Activated T-helper 1 cell treated with anti-CD3 and anti-CD28 coated beads, Interleukin-2, amount 50 U/mL, for 16 hours (primary cell): ENCODE measurements at regions not wholly inside any gene's neighbourhood (a gene's known extent, or its start where the extent isn't known, plus 50 kb on each side); places are given as distances from the start of the nearest gene placed in this dataset.
A peak's percentile ranks its signal among the peaks of the same experiment; 100 is the strongest.
"Not testable (repeated sequence)": the region's sequence is repeated elsewhere in the genome, so short reads cannot be mapped to it uniquely, and the experiment has no call there.

Experiments
- DNase-seq, 2 donors: peaks; one replicate each; pipeline ENCODE4 v3.0.0-alpha.2; 2020; ENCODE audit warnings: low read depth in 1 of 2, low spot score in 1 of 2

DNA sequence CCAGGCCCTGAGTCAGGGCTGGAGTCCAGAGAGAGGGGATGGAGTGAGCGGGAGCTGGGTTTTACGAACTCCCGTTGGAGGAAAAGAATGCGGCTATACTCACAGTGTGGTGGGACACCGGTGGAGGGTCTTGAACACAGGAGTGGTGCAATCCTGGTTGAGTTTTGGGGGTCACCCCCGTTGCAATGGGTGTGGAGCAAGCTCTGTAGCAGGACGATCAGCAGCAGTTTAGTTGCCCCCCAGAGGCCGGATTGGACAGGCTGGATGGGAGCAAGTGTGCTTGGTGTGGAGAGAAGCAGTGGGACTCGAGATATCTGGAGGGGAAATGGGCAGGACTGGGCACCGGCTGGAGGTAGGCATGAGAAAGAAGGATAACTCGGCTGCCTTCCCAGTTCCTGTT, 72.3 kb upstream of the TWIST2 start:
- DNase-seq, result no peak

DNA sequence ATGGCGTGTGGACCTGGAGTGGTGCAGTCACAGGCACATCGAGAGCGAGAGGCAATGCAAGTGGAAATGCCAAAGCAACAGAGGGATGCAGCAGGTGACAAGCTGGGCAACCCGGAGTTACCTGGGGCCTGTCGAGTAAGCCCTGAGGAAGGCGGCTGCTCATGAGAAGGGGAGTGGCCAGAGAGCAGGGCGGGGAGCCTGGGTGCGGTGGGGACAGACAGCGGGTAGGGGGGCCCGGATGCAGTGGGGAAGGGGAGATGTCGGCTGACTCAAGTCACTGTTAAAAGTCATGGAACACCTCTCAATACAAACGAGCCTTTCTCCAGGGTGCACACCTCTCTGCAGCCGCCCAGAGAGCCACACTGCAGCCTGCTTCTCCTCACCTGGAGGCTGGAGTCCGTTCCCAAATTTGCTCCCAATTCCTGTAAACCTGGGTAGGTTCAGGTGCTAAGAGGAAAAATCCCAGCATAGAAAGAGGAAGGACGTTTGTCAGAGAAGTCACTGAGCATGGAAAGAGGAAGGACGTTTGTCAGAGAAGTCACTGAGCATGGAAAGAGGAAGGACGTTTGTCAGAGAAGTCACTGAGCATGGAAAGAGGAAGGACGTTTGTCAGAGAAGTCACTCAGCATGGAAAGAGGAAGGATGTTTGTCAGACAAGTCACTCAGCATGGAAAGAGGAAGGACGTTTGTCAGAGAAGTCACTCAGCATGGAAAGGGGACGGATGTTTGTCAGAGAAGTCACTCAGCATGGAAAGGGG, 71.7 kb upstream of the TWIST2 start:
- no peak for DNase-seq

GRCh38 chr2:238776761-238777046, 71.2 kb upstream of the TWIST2 start:
- DNase-seq, result not testable (repeated sequence)

- no peak for DNase-seq
Measured at GRCh38 chr2:238777369-238778067, 70.4 kb upstream of the TWIST2 start.

GRCh38 chr2:238784671-238785527, 63.0 kb upstream of the TWIST2 start:
- DNase-seq, result peak; percentile 21 to 30

DNA sequence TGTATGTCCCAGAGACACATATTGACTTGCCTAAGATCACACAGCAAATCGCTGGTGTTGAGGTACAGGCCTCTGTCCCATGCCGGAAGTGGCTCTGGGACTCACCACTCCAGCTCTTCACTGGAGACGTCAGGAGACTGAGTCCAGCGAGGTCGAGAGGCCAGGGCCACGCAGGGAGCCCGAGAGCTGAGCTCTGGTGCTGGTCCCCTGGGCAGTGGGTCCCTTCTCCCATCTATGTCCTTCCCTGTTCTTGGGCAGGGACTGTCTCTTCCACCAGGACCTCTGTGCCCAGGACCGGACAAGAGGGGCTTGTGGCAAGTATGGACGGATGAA, 62.4 kb upstream of the TWIST2 start:
- no peak for DNase-seq

GRCh38 chr2:238786379-238786778, 61.5 kb upstream of the TWIST2 start:
- no peak for DNase-seq

DNA sequence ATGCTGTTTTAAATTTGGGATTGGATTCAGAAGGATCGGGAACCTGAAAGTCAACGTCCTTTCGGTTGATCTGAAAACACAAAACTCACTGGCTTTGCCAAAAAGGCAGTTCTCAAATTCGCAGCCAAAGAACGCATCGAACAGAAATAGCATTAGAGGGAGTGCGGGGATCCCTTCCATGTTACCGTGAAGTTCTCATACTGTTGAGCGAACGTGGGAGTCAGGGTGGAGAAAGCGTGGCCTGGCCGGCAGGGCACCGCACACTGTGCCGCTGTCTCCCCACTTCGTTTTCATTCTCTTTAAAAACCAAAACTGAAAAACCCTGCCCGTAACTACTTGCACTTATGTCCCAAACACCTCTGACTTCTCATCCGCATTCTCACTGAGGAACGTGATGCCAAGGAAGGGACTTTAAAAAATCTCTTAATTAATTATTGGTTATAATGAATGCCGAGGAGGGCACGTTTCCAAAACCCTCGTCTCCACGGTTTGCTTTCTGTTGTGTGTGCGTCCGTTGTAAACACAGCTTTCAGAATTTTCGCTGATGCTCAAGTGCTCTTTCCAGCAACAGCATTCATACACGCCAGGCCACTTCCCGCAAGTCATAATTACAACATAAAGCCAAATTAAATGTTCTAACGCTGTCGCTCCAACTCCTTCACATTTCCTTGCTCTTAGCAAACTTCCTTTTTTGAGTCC, 60.9 kb upstream of the TWIST2 start:
- DNase-seq, result no peak

DNA sequence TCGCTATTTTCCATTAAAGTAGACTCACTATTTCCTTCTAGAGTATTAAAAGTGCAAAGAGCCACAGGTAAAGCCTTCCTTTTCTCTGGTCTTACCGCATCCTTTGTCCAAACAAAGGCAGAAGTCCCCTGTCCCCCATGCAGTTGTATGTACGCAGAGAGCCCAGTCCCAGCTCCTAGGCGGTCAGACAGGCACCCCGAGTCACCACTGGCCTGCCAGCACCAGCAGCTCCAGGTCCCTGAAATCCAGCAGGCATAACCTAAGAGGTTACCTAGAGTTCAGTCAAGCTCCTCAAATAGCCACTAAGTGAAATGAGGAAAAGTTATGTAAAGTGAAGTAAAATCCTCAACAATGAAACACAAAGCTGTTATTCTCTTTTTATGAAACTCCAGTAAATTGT, 60.4 kb upstream of the TWIST2 start:
- DNase-seq, result no peak

DNA sequence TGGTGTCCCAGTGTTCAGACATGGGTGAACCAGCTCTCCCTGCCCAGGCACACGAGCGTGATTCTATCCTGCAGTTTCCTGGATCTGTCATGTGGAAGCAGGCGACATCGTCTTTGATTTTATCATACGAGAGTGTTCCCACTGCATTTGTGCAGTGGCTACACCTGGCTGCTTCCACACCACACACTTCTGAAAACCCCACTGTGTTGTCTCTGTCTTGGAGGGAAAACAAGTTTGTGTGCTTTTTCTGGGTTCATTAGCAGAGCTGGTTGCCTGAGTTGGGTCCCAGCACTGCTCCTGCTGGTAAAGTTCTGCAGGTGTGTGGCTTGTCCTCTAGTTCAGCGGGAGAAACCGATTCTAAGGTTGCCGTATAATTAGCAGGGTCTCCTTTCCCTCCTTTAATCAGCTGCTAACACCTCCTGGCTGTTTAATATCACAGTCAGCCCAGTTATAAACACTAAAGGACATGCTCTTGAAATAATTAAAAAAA, 58.5 kb upstream of the TWIST2 start:
- no peak for DNase-seq

DNA sequence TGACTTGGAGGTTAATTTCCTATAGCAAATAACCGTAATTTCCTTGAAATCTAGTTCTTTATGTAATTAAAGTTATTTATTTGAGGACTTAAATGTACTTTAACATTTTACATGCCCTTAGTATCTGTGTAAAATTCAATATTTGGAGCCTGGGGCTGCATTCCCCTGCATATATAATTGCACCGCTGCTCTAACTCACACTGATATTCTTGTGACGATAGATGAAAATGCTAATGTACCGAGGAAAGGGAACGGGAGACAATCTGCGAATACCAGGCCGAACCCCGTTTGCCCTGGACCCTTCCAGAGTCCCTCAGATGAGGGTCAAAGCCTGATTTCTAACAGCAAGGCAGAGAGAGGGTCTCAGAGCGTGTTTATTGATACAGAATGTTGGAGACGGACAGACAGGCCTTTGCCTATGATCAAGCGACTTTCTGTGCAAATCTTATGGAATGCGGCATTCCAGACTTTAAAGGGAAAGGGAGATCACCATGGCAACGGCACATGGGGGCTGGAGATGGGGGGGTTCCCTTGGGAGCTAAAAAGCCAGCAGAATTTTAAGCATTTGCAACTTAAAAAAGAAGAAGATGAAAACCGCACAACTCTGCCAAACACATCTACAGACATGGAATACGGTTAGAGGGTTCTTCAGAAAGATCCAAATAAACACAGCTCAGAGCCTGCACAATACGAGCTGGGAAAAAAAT, 57.6 kb upstream of the TWIST2 start:
- DNase-seq, result no peak

DNA sequence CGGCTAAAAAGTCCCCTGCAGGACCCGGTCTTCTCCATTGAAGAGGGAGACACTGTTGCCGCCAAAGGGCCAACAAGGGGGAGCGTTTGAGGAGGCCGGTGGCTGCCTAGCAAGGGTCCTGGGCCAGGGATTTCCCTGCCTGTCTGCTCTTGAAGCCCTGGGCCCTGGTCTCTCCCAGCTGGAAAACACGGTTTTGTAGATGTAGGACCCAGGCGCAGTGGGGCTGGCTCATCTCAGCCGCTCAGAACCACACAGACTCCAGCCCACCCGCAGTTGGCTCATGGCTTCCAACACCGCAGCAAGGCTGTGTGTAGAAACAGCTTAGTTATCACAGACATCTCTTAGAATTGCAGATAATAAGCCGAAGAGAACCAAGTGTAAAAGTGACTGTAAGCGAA, 57.1 kb upstream of the TWIST2 start:
- no peak for DNase-seq

GRCh38 chr2:238791354-238791753, 56.5 kb upstream of the TWIST2 start:
- DNase-seq, result no peak

GRCh38 chr2:238793306-238793705, 54.6 kb upstream of the TWIST2 start:
- no peak for DNase-seq

DNA sequence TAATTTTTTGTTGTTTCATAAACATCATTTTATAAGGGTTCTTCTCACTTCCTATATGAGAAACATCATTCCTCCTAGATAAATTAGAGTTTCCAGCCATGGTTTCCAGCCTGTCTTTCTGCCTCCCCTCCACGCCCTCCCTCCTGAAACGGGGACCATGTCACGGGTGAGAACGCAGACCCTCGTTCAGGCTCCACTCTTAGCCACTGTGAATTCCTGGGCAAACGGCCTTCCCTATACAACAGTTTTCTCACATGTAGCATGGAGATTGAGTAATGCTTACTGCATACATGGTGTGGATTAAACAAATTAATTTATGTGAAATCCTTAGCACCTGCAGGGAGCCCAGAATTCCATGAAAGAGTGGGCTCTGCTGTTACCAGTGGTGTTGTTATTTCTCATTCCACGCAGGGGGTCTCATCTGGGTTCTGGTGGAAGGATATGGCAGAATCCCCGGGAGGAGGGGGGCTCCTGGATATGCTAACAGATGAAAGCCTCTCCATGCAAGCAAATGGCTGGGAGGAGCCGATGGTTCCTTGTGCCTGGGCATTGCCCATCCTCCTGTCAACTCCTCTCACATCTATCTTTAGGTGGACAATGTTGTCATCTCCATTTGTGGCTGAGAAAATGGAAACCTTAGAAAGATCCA, 54.0 kb upstream of the TWIST2 start:
- no peak for DNase-seq

DNA sequence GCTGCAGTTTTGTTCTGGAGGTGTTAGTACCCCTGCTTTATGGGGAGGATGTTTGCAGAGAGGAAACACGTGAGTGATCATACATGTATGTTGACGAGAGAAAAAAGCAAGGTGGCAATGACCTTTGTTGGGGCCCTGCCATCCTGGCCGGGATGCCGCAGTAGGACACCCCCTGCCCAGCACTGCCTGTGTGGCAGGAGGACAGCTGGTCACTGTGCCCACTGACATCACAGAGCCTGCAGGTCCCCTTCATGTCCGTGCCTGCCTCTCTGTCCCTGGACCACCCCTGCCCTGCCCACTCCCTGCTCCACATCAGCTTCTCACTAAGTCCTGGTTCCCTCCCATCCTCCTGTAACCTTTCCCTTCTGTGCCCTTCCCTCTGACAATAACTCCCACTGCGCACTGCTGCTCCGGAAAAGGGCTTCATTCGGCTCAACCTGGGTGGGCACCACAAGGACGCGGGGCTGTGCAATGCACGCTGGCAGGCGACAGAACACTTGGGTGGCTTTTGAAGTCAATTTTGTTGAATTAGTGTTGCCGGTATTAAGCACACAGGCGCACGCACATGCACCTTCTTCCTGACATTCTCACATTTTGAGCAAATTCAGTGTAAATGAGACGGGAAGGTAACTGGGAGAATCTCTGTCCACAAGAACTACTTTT, 51.5 kb upstream of the TWIST2 start:
- no peak for DNase-seq

DNA sequence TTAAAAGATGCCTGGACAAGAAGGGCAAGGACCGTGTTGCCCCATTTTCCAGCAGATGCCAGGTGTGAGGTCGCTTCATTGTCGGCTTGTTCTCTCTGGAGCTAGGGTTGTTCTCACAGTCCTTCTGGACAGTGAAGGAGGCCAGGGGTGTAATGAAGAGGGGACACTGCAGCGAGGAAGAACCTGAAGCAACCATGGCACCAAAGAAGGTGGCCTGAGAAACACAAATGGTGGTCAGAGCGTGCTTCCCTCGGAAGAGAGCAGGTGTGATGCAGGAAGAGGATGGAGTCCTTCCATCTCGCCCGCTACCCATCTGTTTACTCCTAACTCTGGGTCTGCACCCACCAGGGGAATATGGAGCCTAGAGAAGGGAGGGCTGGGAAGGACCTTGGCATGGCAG, 50.3 kb upstream of the TWIST2 start:
- DNase-seq, result no peak
